ENCODE measurements at regions not wholly inside any gene's neighbourhood (a gene's known extent, or its start where the extent isn't known, plus 50 kb on each side); places are given as distances from the start of the nearest gene placed in this dataset.
"Not testable (repeated sequence)": the region's sequence is repeated elsewhere in the genome, so short reads cannot be mapped to it uniquely, and the experiment has no call there.

DNA sequence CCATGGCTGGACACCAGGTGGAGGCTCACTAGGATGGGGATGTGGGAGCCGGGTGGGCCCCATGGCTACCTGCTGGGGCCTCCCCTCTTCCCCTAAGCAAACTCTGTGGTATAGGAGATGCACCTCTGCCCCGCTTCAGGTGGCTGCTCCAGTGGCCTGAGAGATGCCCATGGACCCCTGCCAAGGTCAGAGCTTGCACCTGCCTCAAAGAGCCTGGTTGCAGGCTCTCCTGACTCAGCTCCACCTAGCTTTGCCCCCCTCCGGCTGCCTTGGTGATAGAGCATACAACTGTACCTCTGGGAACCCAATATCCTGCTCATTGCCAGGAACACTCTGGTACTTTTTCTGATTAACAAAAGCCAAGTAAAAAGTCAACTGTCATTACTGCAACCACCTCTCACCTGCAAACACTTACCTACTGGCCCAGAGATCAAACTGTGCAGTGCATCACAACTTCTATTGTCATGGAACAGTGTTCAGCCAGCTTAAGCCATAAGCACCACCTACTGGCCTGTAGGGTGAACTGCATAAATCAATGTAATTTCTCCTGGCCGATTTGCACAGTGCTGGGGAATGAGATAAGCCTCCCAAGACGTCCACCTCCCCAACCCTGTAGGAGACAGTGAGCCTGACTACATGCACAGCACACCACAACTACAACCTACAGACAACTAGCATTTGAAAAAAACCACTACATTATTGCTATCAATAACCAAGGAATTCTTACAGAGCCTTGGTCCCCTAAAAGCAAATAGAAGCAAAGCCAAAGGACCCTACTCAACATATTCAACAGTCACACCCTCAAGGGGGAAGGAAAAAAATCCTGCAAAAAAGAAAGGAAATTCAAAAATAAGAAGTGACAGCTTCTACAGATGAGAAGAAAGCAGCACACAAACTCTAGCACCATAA, 352.4 kb upstream of the ARHGEF26 start:
- DNase-seq = peak; percentile 59 to 69
- no peaks in the 10 kb centered on the region for H3K36me3 ChIP-seq (ENCODE audit: control insufficient read depth in 3 of 3, insufficient read depth in 2 of 3, low read depth in 1 of 3, low read length in 3 of 3)
- peaks cover 0 to 9% of the 10 kb centered on the region in 2 donors for H3K9me3 ChIP-seq (ENCODE audit: control insufficient read depth in 2 of 2, insufficient read depth in 1 of 2, low read depth in 1 of 2, low read length in 1 of 2)
- FAIRE-seq = no peak
- no peaks in the 10 kb centered on the region for H3K27me3 ChIP-seq (ENCODE audit: control insufficient read depth in 3 of 3, insufficient read depth in 3 of 3, low read length in 3 of 3)
- H3K27ac ChIP-seq (ENCODE audit: low read depth in 1 of 3, low read length in 2 of 3) = no peak overlapping the region
- H3K4me1 ChIP-seq (ENCODE audit: control insufficient read depth in 3 of 3, insufficient read depth in 2 of 3, low read depth in 1 of 3, low read length in 2 of 3) = no peaks in the 10 kb centered on the region
- no peak overlapping the region for H3K4me3 ChIP-seq (ENCODE audit: low read depth in 1 of 3, low read length in 3 of 3)
- 39 to 55% (median 54%) methylated on average over 5 of the region's 5 CpGs for WGBS, 3 donors

DNA sequence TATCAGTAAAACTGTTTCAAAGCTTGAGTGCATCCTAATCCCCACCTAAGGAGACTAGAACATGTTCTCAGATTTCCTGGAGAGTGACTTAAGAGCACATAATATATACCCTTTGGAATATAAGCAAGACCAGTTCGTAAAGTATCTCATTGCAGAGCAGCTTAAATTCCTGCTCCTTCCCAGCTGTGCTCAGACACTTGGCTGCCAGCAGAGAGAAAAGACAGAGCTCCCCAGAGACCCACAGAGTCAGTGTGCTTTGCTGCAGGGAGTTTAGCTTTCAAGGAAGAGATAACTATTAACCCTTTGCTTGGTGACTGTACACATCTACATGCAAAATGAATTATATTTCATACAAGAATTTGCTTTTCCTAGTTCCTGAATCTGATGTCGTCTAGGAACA, 338.1 kb upstream of the ARHGEF26 start:
- H3K27ac ChIP-seq (ENCODE audit: low read depth in 1 of 3, low read length in 2 of 3) = no peak overlapping the region
- 41 to 60% (median 56%) methylated on average over 2 of the region's 2 CpGs for WGBS, 3 donors
- no peaks in the 10 kb centered on the region for H3K36me3 ChIP-seq (ENCODE audit: control insufficient read depth in 3 of 3, insufficient read depth in 2 of 3, low read depth in 1 of 3, low read length in 3 of 3)
- H3K9me3 ChIP-seq (ENCODE audit: control insufficient read depth in 2 of 2, insufficient read depth in 1 of 2, low read depth in 1 of 2, low read length in 1 of 2) = no peaks in the 10 kb centered on the region
- DNase-seq = no peak
- no peak for FAIRE-seq
- H3K27me3 ChIP-seq (ENCODE audit: control insufficient read depth in 3 of 3, insufficient read depth in 3 of 3, low read length in 3 of 3) = no peaks in the 10 kb centered on the region
- H3K4me3 ChIP-seq (ENCODE audit: low read depth in 1 of 3, low read length in 3 of 3) = no peak overlapping the region
- H3K4me1 ChIP-seq (ENCODE audit: control insufficient read depth in 3 of 3, insufficient read depth in 2 of 3, low read depth in 1 of 3, low read length in 2 of 3) = no peaks in the 10 kb centered on the region

DNA sequence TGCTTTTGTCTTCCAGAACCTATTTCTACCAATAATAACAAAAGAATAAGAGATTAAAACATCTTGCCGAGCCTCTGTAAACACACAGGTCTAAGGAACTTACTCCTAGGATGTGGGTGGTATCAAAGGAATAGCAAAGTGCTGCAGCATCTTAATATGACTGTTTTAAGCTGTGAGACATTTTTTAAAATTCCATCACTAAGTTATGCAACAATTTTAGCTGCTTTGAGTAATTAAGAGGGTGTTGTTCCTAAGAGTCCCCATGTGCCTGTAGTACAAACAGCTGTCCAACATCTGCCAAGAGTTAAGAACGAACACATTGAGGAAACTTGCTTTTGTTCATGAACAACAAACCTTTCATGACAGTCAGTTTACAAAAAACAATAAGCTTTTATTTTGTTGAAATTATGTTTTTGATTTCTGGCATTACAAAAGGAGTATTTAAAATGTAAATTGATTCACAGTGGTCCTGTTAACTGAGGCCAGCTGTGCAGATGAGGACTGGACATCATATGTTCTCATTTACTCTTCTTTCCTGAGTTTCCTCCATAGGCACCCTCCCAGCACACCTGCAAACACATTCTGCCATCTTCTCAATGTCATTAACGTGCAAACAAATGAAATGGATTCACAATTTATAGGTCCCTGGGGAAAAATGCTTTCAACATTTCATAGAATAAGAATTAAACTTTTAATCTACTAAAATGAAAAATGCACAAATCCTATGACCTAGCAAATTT, 337.3 kb upstream of the ARHGEF26 start:
- H3K9me3 ChIP-seq (ENCODE audit: control insufficient read depth in 2 of 2, insufficient read depth in 1 of 2, low read depth in 1 of 2, low read length in 1 of 2) = no peaks in the 10 kb centered on the region
- no peaks in the 10 kb centered on the region for H3K36me3 ChIP-seq (ENCODE audit: control insufficient read depth in 3 of 3, insufficient read depth in 2 of 3, low read depth in 1 of 3, low read length in 3 of 3)
- FAIRE-seq = no peak
- no peaks in the 10 kb centered on the region for H3K4me1 ChIP-seq (ENCODE audit: control insufficient read depth in 3 of 3, insufficient read depth in 2 of 3, low read depth in 1 of 3, low read length in 2 of 3)
- H3K27ac ChIP-seq (ENCODE audit: low read depth in 1 of 3, low read length in 2 of 3) = no peak overlapping the region
- H3K27me3 ChIP-seq (ENCODE audit: control insufficient read depth in 3 of 3, insufficient read depth in 3 of 3, low read length in 3 of 3) = no peaks in the 10 kb centered on the region
- no peak overlapping the region for H3K4me3 ChIP-seq (ENCODE audit: low read depth in 1 of 3, low read length in 3 of 3)
- no peak for DNase-seq
- WGBS, 3 donors = 37 to 45% (median 40%) methylated on average over 3 of the region's 3 CpGs

DNA sequence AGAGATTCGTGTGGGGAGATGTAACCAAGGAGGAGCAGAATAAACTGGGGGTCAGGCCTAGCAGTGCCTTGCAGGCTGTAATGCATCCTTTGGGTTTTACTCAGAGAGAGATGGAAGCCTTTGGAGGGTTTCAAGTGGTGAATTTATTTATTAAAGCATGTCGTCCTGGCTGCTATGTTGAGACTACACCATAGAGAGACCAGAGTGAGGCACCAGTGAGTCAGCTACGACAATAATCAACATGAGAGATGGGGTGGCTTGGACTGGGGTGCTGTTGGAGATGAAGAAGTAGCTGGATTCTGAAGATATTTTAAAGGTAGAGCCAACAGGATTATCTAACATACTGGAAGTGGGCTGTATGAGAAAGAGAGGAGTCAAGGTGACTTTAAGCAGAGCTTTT, 335.3 kb upstream of the ARHGEF26 start:
- H3K27ac ChIP-seq (ENCODE audit: low read depth in 1 of 3, low read length in 2 of 3) = no peak overlapping the region
- H3K4me1 ChIP-seq (ENCODE audit: control insufficient read depth in 3 of 3, insufficient read depth in 2 of 3, low read depth in 1 of 3, low read length in 2 of 3) = no peaks in the 10 kb centered on the region
- 68 to 85% (median 69%) methylated on average over 3 of the region's 3 CpGs for WGBS, 3 donors
- H3K36me3 ChIP-seq (ENCODE audit: control insufficient read depth in 3 of 3, insufficient read depth in 2 of 3, low read depth in 1 of 3, low read length in 3 of 3) = no peaks in the 10 kb centered on the region
- no peaks in the 10 kb centered on the region for H3K9me3 ChIP-seq (ENCODE audit: control insufficient read depth in 2 of 2, insufficient read depth in 1 of 2, low read depth in 1 of 2, low read length in 1 of 2)
- H3K4me3 ChIP-seq (ENCODE audit: low read depth in 1 of 3, low read length in 3 of 3) = no peak overlapping the region
- FAIRE-seq = no peak
- H3K27me3 ChIP-seq (ENCODE audit: control insufficient read depth in 3 of 3, insufficient read depth in 3 of 3, low read length in 3 of 3) = no peaks in the 10 kb centered on the region
- no peak for DNase-seq

DNA sequence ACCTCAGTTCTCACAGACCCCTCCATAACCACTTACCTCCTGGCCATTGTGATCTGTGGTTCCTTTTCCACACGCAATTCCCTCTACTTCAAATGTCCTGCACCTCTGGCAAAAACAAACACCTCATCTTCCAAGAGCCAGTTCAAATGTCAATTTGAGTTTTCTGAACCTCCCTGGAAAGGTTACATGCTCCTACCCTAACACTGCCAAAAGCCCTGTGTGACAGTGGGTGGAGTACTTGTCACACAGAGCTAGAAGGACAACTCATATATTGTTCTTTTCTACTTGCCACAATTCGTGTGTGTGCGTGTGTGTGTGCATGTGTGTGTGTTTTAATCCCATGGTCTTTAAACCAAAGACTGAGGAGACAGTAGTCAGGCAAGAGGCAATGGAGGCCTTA, 331.8 kb upstream of the ARHGEF26 start:
- H3K4me3 ChIP-seq (ENCODE audit: low read depth in 1 of 3, low read length in 3 of 3) = no peak overlapping the region
- no peak overlapping the region for H3K27ac ChIP-seq (ENCODE audit: low read depth in 1 of 3, low read length in 2 of 3)
- no peaks in the 10 kb centered on the region for H3K27me3 ChIP-seq (ENCODE audit: control insufficient read depth in 3 of 3, insufficient read depth in 3 of 3, low read length in 3 of 3)
- H3K36me3 ChIP-seq (ENCODE audit: control insufficient read depth in 3 of 3, insufficient read depth in 2 of 3, low read depth in 1 of 3, low read length in 3 of 3) = no peaks in the 10 kb centered on the region
- no peak for FAIRE-seq
- WGBS, 3 donors = 75 to 83% (median 78%) methylated on average over 3 of the region's 3 CpGs
- H3K4me1 ChIP-seq (ENCODE audit: control insufficient read depth in 3 of 3, insufficient read depth in 2 of 3, low read depth in 1 of 3, low read length in 2 of 3) = no peaks in the 10 kb centered on the region
- no peaks in the 10 kb centered on the region for H3K9me3 ChIP-seq (ENCODE audit: control insufficient read depth in 2 of 2, insufficient read depth in 1 of 2, low read depth in 1 of 2, low read length in 1 of 2)
- no peak for DNase-seq

DNA sequence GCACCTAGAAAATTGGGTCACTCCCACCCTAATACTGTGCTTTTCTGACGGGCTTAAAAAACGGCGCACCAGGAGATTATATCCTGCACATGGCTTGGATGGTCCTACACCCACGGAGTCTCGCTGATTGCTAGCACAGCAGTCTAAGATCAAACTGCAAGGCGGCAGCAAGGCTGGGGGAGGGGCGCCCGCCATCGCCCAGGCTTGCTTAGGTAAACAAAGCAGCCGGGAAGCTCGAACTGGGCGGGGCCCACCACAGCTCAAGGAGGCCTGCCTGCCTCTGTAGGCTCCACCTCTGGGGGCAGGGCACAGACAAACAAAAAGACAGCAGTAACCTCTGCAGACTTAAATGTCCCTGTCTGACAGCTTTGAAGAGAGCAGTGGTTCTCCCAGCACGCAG, 324.1 kb upstream of the ARHGEF26 start:
- not testable (repeated sequence) for H3K36me3 ChIP-seq (ENCODE audit: control insufficient read depth in 3 of 3, insufficient read depth in 2 of 3, low read depth in 1 of 3, low read length in 3 of 3); H3K4me3 ChIP-seq (ENCODE audit: low read depth in 1 of 3, low read length in 3 of 3); H3K4me1 ChIP-seq (ENCODE audit: control insufficient read depth in 3 of 3, insufficient read depth in 2 of 3, low read depth in 1 of 3, low read length in 2 of 3); DNase-seq; H3K9me3 ChIP-seq (ENCODE audit: control insufficient read depth in 2 of 2, insufficient read depth in 1 of 2, low read depth in 1 of 2, low read length in 1 of 2); H3K27ac ChIP-seq (ENCODE audit: low read depth in 1 of 3, low read length in 2 of 3); FAIRE-seq; H3K27me3 ChIP-seq (ENCODE audit: control insufficient read depth in 3 of 3, insufficient read depth in 3 of 3, low read length in 3 of 3)
- WGBS, 3 donors = 79 to 82% (median 79%) methylated on average over 11 to 13 of the region's 13 CpGs

DNA sequence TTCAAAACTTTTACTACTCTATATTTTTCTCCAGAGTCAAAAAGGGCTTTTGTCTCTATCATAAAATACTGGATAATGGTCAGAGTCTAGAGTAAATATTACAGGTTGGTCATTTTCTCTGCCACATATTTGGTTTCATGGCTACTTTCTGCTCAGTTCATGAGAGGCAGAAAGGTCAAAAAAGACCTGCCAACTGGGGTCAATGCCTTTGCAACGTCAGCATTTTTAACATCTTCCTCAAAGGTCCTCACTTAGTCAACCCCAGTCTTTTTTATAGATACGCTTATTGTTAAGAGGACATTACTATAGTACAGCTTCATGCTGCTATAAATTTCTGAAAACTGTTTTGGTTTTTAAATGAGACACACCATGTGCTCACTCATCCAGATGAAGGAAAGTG, 312.1 kb upstream of the ARHGEF26 start:
- no peaks in the 10 kb centered on the region for H3K4me1 ChIP-seq (ENCODE audit: control insufficient read depth in 3 of 3, insufficient read depth in 2 of 3, low read depth in 1 of 3, low read length in 2 of 3)
- no peaks in the 10 kb centered on the region for H3K27me3 ChIP-seq (ENCODE audit: control insufficient read depth in 3 of 3, insufficient read depth in 3 of 3, low read length in 3 of 3)
- no peak overlapping the region for H3K27ac ChIP-seq (ENCODE audit: low read depth in 1 of 3, low read length in 2 of 3)
- 46 to 49% (median 49%) methylated on average over 2 of the region's 2 CpGs for WGBS, 3 donors
- no peak for FAIRE-seq
- H3K4me3 ChIP-seq (ENCODE audit: low read depth in 1 of 3, low read length in 3 of 3) = no peak overlapping the region
- H3K9me3 ChIP-seq (ENCODE audit: control insufficient read depth in 2 of 2, insufficient read depth in 1 of 2, low read depth in 1 of 2, low read length in 1 of 2) = no peaks in the 10 kb centered on the region
- no peaks in the 10 kb centered on the region for H3K36me3 ChIP-seq (ENCODE audit: control insufficient read depth in 3 of 3, insufficient read depth in 2 of 3, low read depth in 1 of 3, low read length in 3 of 3)
- no peak for DNase-seq

DNA sequence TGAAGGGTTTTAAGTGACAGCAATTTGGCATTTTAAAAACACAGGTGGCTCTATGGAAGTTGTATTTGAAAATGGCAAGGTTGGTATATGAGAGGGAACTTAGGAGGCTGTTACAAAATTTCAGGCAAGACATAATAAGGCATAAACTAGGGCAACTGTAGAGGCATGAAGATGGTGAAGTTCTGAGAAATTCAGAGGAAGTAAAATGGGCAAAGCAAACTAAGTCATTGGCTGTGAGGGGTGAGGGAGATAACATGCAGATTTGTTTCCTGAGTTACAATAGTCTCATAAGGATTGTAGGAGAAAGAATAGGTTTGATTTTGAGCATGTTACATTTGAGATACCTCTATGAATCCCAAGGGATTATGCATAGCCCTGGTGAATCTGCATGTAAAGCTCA, 302.9 kb upstream of the ARHGEF26 start:
- Histone ChIP-seq H3K27me3 (ENCODE audit: control insufficient read depth in 3 of 3, insufficient read depth in 3 of 3, low read length in 3 of 3) (no peaks in the 10 kb centered on the region), H3K4me3 (ENCODE audit: low read depth in 1 of 3, low read length in 3 of 3) (no peak overlapping the region), H3K4me1 (ENCODE audit: control insufficient read depth in 3 of 3, insufficient read depth in 2 of 3, low read depth in 1 of 3, low read length in 2 of 3) (no peaks in the 10 kb centered on the region), H3K36me3 (ENCODE audit: control insufficient read depth in 3 of 3, insufficient read depth in 2 of 3, low read depth in 1 of 3, low read length in 3 of 3) (no peaks in the 10 kb centered on the region), H3K9me3 (ENCODE audit: control insufficient read depth in 2 of 2, insufficient read depth in 1 of 2, low read depth in 1 of 2, low read length in 1 of 2) (no peaks in the 10 kb centered on the region), H3K27ac (ENCODE audit: low read depth in 1 of 3, low read length in 2 of 3) (no peak overlapping the region)
- DNase-seq = no peak
- no peak for FAIRE-seq
